Amygdala (tissue), 56 donors: ENCODE measurements at regions not wholly inside any gene's neighbourhood (a gene's known extent, or its start where the extent isn't known, plus 50 kb on each side); places are given as distances from the start of the nearest gene placed in this dataset.
"Not testable (repeated sequence)": the region's sequence is repeated elsewhere in the genome, so short reads cannot be mapped to it uniquely, and the experiment has no call there.

Experiments used
- DNase-seq, 56 donors: peaks; one replicate each; lab custom pipeline; 2025; lab: John Stamatoyannopoulos, UW

DNA sequence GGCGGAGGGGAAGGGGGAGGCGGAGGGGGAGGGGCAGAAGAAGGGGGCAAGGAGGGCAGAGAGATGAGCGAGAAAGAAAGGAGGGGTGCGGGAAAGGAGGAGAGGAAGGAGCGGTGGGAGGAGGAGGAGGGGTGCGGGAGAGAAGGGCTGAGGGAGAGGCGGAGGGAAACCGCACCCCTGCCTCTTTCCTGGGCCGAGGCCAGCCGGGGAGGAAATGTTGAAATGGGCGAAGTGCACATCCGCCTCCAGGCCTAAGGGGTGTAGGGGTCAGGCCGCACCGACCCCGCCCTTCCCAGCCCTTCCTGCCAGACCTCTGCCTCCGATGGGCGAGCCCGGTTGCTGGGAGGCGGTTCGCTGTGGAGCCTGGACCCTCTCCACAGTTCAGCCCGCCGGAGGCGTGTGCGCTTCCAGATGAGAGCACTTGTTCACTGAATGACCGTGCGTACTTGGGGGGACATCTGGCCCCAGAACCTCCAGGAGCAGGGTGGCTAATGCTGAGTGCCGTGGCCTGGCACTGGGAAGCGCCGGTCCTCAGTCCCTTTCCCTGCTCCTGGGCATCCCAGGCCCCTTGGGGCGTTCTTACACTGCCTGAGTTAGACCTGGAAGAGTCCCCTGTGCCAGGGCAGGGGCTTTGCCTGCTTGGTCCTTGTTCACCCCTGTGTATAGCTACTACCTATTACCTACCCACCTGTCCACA, 110.3 kb upstream of the KLF13 start:
- peak in 30 of 56 donors; percentile 14 to 84 (median 46) for DNase-seq

DNA sequence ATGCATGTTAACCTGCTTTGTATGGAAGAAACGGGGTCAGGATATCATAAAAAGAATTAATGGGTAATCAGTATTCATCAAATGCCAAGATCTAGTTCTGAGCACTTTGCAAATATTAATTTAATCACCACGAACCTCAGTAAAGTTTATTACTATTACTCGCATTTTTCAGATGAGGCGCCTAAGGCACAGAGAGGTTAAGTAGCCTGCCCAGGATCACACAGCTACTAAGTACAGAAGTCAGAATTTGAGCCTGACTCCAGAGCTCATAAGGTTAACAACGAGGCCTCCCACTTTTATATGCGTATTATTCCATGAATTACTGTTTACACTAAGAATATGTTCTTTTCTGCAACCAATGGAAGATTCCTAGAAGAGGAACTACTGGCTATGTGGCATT, 109.6 kb upstream of the KLF13 start:
- DNase-seq: no peak

DNA sequence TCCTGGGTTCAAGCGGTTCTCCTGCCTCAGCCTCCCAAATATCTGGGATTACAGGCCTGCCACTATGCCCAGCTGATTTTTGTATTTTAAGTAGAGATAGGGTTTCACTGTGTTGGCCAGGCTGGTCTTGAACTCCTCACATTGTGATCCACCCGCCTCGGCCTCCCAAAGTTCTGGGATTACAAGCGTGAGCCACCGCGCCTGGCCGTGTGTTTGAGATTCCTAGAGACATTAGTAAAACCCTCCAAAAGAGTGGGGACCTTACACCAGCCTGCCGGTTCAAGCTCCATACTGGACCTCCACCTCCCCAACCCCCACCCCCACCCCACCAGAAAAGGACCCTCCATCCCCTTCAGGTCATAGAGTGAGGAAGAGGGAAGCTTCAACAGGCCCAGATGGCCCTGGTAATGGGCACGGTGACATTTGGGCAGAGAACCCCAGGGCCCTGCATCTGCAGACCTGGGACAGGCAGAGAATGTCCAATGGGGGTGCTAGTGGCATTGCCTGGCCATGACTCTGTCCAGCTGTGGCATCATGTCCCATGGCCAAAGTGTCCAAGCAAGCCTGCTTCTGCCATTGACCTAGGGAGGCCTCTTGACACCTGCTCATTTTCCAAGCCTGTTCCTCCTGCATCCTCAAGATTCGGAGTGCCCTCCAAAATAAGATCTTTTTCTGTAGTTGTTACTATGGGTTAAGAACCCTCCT, 108.9 kb upstream of the KLF13 start:
- no peak for DNase-seq

DNA sequence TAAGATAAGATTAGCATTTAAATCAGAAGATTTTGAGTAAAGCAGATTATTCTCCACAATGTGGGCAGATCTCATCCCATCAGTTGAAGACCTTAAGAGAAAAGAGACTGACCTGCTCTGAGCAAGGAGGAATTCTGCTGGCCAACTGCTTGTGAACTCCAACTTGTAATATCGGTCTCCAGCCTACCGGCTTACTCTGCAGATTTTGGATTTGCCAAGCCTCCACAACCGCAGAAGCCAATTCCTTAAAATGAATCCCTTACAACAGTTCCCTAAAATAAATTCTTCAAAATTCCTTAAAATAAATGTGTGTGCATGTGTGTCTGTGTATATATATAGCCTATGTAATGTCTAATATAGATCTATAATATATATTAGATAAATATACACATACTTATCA, 107.4 kb upstream of the KLF13 start:
- DNase-seq: no peak

DNA sequence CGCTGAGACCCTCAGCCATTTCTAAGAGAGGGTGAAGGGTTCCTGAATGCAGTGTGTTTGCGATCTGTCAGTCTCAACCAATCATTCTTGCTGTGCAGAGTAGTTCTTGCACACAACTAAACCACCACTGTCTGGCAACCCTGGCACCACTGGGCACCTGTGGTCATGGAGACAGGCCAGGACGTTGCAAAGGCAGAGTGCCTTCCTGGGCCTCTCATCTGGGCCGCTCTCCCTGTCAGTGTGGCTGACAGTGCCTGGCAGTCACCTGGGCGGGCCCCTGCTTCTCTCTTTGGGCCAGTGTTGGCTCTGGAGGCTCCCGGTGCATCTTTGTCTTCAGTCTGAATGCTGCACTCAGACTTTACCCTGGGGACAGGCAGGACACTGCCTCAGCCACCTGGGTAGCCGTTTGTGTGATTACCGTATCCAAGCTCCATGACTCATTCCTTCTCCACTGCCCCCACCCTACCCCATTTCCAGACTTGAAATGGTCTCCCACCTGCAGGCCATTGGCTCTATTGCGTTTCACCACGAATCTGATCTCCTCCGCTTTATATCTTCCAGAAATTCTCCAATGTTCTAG, 104.6 kb upstream of the KLF13 start:
- no peak for DNase-seq

DNA sequence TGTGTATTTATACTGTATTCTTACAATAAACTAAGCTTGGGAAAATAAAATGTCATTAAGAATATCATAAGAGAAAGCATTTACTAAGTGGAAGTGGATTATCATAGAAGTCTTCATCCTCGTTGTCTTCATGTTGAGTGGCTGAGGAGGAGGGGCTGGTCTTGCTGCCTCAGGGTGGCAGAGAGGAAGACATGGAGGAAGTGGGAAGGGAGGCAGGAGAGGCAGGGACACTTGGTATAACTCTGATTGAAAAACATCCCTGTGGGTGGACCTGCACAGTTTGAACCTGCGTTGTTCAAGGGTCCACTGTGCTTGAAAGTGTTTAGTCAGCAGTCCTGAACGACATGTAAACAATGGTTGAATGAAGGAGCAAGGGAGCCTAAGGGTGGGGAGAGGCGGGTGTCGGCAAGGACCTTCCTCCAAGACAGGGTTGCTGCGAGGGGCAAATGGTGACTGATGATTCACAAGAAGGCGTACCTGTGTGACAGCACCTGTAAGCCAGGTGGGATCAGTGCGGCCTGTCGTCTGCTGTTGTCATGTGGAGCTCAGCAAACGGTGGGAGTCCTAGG, 103.8 kb upstream of the KLF13 start:
- no peak for DNase-seq

DNA sequence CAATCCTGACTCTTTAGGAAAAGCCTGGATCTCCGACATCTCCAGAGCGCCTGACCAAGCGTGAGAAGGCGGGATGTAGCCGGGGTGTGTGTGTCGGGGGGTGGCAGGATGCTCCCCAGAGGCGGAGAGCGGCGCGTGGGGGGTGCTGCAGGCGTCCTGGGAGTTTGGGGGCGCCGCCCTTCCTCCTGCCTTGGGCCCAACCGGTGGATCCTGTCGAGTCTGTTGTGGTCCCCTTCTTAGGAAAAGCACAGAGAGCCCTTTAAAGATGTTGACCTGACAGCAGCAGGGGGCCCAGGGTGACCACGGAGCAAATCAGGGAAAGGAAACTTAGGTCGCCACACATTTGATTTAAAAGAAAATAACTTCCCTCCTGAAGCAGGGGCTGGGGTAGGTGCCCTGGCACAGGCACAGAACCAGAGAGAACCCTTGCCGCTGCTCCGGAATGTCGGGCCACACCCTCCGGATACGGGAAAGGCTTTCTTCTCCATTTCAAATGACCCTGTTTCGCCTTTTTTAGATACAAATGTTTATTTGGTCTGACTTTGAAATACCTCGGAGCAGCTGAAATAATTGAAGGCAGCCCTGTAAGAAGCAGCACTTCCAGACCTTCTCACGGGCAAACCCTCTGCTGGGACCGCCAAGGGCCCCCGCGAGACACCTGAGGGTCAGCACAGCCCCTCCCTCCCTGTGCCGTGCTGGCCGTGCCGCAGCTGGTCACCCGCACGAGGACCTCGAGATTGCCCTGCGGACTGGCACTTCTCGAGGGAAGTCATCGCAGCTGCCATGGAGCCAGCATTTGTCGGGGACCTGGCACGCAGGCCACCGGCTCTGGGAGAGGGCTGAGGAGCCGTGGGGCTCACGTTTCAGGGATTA, 102.9 kb upstream of the KLF13 start:
- DNase-seq: peak in 3 of 56 donors; percentile 14 to 31 (median 14)

DNA sequence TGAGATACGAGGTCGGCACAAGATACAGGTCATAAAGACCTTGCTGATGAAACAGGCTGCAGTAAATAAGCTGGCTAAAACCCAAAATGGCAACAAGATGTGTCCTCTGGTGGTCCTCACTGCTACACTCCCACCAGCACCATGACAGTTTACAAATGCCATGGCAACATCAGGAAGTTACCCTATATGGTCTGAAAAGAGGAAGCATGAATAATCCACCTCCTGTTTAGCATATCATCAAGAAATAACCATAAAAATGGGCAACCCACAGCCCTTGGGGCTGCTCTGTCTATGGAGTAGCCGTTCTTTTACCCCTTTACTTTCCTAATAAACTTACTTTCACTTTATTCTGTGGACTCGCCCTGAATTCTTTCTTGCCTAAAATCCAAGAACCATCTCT, 102.0 kb upstream of the KLF13 start:
- DNase-seq: not testable (repeated sequence)

DNA sequence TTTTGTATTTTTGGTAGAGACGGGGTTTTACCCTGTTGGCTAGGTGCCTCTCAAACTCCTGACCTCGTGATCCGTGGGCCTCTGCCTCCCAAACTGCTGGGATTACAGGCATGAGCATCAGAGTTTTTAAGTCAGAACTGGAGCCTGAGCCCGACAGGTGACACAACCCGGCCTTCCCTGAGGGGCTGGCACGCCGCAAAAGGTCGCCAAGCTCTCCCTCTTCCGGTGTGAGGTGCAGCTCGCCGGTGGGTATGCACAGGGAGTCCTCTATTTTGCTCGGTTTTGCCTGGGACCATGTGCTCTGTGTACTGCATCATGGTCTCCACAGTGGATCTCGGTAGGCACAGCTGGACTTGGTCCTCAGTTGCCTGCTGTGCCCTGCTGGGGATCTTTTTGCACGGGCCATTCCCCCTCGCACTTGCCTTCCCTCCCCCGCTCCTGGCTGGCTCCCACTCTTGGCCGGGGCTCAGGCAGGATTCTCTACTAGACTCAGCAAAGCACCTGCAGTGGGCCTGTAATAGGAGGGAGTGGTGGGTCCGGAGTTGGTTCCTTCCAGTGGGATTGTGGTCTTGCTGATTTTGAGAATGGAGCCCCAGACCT, 101.2 kb upstream of the KLF13 start:
- DNase-seq: no peak

DNA sequence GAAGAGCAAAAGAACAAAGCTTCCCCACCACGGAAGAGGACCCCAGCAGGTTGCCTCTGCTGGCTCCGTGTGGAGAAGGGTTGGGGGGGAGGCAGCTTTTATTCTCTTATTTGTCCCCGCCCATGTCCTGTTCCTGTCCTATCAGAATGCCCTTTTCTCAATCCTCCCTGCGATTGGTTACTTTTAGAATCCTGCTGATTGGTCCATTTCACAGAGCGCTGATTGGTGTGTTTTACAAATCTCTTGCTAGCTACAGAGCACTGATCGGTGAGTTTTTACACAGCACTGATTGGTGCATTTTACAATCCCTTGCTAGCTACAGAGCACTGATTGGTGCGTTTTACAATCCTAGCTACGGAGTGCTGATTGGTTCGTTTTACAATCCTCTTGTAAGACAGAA, 100.6 kb upstream of the KLF13 start:
- no peak for DNase-seq

DNA sequence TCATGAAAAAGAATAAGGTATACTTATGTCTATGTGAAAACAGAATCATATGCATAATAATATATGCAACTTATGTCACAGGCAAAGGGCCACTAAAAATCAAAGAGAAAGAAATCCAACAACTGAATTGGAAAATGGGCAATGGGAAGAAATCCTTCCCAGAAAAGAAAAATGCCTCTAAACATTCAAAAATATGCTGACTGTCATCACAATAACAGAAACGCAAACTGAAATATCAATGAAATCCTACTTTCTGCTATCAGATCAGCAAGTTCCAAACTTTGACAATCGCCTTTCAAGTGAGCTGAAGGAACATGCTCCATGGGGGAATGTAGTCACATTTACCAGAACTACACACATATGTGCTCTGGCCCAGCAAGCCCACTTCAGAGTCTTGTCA, 99.4 kb upstream of the KLF13 start:
- DNase-seq: no peak

DNA sequence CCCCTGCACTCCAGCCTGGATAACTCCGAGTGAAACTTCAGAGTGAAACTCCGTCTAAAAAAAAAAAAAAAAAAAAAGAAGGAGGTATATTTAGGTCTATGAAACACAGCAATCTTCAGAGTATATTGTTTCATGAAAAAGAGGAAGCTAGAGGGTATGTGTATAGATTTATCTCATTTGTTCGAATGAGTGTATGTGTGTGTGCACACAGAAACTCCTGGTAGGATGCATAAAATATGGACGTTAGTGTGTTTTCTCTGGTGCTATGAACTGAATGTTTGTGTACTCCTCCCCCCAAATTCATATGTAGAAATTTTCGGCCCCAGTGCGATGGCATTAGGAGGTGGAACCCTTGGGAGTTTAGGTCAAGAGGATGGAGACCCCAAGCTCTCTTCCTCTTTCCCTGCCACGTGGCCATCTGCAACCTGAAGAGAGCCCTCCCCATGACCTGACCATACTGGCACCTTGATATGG, 98.6 kb upstream of the KLF13 start:
- no peak for DNase-seq

DNA sequence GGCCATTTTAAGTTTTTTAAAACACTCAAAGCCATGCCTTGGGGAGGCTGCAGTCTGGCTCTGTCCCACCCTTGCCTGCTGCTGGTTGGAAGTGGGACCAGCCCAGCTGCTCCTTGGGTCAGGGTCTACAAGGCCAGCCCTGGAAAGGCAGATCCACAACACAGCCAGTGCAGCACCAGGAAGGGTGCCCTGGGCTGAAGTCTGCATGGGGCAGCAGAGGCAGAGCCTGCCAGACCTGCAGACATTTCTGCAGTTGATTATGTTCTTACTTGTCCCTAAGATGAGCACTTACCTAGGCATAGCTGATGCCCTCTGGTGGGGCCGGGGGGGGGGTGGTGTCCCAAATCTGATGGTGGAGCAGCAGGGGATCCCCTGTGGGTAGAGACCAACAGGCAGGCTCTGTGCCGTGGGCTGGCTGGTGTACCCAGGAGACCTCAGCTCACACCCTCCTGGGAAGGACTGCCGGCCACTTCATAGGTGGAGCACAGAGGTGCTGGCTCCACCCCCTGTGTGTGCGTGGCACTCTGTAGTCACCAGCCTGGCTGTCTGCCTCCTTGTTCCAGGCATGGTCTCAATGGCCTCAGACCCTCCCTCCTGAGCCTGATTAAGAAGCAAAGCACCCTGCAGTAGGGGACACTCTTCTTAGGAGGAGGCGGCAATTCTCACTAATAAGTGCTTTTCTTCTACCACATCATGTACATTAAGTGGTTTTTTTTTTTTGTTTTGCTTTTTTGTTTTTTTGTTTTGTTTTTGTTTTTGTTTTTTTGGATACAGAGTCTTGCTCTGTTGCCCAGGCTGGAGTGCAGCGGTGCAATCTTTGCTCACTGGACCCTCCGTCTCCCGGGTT, 97.4 kb upstream of the KLF13 start:
- DNase-seq: no peak

DNA sequence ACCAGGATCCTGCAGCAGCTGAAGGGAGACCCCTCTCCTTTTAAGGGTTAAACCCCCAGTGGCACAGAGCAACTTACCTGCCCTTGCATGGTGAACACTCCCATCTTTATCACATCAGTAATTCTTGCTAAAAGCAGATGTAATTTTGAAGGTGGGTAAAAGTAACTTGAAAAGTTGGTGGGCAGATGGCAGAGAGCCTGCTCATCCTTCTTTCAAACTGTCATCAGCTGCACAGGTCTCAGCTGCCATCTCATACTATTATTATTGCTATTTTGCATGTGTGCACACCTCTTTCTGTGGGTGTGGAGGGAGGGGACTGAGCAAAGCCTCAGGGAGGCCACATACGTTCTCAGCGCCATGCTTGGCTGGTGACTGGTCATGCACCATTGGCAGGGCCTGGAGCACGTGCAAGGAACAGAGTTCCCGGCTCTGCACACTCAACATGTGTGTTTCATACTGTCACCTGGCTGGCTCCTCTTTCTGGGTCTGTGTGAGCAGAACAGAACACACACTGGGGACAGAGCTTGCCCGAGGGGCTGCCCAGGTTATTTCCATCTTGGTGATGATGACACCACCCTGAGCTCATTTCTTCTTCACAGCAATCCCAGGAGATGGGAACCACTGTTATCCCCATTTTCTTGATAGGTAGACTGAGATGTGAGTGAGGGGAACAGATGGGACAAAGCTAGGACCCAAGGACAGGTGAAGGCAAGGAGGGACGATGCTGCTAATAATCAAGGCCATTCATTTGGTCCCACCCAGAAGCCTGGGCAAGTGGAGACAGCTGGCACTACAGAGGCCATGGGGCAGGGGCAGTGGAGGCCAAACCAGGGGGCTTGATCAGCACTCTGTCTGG, 95.8 kb upstream of the KLF13 start:
- DNase-seq: no peak

DNA sequence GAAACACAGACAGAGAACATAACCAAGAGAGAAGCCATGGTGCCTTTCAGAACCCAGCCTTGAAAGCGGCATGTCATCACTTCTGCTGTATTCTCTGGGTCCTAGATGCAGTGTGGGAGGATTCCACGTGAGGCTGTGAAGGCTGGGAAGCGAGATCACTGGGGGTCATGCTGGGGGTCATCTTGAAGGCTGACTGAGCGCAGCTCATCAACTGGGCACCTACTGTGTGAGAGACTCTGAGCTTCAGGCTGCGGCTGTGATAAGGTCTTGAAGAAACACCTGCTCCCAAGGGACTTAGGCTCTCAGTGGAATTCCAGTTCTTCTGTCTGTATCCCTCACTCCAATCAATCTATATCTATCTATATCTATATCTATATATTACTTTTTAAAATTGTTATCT, 91.8 kb upstream of the KLF13 start:
- no peak for DNase-seq

DNA sequence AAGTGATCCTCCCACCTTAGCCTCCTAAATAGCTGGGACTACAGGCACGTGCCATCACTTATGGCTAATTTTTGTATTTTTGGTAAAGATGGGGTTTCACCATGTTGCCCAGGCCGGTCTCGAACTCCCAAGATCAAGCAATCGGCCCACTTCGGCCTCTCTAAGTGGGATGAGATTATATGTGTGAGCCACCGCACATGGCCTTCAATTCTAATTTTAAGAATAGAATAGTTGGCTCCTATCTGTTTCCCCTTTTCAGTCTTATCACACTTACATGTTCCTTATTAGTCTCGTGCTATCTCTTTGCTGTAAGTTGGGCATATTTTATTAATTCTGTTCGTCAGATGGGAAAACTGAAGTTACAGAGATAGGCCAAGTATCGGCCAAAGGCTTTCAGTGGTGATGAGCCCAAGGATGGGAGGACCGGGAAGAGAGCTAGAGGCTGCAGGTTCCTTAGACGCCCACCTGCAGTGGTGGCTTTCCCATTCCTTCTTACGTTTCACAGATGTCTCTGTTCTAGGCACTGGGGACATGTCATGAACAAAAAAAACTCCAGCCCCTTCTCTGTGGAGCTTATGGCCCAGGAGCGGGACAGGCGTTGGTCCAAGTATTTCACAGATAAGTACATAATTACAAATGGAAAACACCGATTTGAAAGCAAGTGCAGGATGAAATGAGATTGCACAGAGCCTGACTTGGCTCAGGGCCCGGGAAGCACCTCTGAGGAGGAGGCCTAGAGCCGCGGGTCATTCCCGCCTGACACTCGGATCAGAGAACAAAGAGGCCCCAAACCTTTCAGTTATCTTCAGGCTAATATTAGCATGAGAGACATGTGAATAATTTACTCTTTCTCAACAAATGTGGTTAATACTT, 91.1 kb upstream of the KLF13 start:
- peak in 2 of 56 donors; percentile 7 to 12 for DNase-seq
